ENCODE measurements at regions not wholly inside any gene's neighbourhood (a gene's known extent, or its start where the extent isn't known, plus 50 kb on each side); places are given as distances from the start of the nearest gene placed in this dataset.

DNA sequence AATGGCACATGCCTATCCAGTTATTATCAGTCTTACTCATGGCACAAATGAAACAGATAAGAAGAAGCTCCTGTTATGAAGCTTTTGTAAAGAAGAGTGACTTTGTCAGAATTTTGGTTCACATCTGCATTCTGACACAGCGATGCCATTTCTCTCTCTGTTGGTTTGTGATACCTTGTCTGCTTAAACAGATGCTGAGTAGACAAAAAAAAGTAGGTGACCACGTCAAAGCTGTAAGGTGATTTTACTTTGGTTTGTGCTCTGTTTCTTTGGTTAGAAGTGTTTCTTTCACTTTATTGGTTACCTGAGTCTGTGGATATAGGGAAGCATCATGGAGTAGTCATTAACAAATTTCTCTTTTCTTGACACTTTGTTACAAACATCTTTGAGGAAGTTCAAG lies 422.3 kb upstream of the ADAMTSL1 start:
- TF ChIP-seq, protein P1, sequence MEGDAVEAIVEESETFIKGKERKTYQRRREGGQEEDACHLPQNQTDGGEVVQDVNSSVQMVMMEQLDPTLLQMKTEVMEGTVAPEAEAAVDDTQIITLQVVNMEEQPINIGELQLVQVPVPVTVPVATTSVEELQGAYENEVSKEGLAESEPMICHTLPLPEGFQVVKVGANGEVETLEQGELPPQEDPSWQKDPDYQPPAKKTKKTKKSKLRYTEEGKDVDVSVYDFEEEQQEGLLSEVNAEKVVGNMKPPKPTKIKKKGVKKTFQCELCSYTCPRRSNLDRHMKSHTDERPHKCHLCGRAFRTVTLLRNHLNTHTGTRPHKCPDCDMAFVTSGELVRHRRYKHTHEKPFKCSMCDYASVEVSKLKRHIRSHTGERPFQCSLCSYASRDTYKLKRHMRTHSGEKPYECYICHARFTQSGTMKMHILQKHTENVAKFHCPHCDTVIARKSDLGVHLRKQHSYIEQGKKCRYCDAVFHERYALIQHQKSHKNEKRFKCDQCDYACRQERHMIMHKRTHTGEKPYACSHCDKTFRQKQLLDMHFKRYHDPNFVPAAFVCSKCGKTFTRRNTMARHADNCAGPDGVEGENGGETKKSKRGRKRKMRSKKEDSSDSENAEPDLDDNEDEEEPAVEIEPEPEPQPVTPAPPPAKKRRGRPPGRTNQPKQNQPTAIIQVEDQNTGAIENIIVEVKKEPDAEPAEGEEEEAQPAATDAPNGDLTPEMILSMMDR (conservative IDR thresholded peaks at IDR 0.05; ENCODE audit: low read depth, low read length): no peak
- no peak overlapping the region for H3K4me3 ChIP-seq (ENCODE audit: low read depth, low read length)
- no peak for DNase-seq (ENCODE audit: low read depth)

DNA sequence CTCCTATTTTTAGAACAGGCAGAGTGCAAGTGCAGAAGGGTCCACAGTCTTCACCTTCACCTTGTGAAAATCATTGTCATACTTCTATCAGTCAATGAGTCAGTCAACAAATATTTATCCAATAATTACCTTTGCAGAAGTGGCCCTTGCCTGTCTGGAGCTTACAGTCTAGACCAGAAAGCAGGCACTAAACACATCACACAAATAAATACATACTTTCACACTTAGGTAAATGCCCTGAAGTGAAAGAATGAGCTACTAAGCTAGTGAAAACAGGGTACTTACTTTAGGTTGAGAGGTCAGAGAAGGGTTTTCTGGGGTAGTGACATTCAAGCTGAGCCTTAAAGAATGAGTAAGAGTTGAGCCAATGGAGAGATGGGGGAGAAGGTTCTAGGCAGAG lies 421.9 kb upstream of the ADAMTSL1 start:
- no peak overlapping the region for H3K4me3 ChIP-seq (ENCODE audit: low read depth, low read length)
- TF ChIP-seq, protein P1 (conservative IDR thresholded peaks at IDR 0.05; ENCODE audit: low read depth, low read length): no peak
- no peak for DNase-seq (ENCODE audit: low read depth)

DNA sequence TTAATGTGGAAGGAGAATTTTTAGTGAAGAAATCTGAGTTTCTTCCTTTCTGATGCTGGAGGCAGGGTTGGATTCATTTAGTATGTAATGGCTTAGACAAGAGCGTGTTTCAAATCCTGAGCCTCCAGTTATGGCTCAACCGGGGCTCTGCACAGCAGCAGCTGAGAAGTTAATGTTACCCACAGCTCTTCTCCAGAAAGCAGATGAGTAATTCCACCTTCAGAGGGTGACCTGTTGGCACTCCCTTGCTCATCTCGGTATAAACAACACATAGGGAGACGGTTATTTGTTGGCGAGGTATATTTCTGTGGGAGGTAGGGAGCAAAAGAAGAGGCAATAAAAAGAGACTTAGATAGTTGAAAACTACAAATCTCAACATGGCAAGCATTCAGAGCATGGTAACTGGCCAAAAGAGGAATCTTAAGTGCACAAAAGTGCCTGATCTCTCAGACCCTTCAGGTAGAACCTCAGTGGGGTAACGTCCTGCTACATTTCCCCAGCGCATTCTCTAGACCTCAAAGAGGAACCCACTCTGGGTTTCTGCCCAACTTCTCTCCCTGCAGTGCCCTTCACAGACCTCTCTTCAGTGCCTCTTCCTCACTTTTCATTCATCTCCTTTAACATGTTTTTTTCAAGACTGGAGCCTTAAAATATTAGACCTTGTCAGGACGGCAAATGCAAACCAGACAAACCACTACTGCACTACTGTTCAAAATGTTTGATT lies 417.5 kb upstream of the ADAMTSL1 start:
- TF ChIP-seq, protein P1 (conservative IDR thresholded peaks at IDR 0.05; ENCODE audit: low read depth, low read length): no peak
- no peak for DNase-seq (ENCODE audit: low read depth)
- H3K4me3 ChIP-seq (ENCODE audit: low read depth, low read length): no peak overlapping the region

DNA sequence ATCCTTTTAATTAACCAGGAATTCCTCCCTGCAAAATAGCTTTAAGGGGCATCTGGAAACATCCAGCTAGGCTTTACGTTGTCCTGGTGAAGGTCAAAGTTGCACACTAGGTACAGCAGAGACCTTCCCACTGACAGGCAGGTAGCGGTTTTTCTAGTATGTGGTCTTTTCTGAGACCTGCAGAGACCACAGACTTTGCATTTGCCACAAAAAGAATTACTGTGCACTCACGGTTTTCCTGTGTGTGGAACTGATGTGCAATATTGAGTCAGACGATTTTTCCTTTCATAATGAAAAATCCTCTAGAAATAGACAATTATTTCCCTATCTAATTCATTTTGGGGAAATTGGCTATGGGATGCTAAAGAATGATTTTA lies 417.0 kb upstream of the ADAMTSL1 start:
- DNase-seq (ENCODE audit: low read depth): no peak
- no peak overlapping the region for H3K4me3 ChIP-seq (ENCODE audit: low read depth, low read length)
- TF ChIP-seq, protein P1 (conservative IDR thresholded peaks at IDR 0.05; ENCODE audit: low read depth, low read length): no peak

DNA sequence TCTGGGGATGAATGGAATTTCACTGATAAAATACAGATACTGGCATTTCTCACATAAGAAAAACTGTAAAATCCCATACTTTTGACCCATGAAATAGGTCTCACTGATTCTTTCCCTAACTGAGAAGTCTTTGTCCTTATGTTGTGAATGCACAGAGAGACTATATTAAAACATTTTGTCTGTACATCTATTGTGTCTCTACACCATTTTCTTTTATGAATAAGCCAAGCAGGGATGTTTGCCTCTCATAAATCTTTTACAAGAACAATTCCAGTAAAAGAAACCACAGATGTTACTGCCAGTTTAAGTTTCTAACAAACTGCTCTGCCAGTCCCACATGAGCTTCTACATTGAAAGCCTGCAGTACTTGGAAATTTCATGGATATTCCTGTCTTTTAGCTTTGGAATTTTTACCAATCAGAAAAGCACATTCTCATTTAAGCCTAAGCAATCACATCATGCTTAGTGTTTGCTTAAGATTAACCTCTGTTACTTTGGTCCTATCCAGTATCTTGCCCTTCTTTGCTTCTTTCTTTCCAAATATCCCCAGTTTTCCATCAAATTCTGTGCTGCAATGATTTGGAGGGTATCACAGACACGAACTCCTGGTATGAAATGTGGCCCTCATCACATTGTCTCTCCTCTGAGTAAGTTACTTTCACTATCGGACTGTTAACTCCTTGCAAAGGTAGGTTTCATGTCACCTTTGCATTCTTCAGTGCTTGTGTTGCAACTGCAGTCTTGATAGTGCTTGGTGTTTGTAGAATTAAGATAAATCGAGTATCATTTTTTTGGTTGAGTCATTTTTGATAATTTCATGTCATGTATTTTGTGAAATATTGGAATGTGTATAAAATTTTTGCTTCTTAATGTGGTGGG lies 415.1 kb upstream of the ADAMTSL1 start:
- H3K4me3 ChIP-seq (ENCODE audit: low read depth, low read length): no peak overlapping the region
- TF ChIP-seq, protein P1 (conservative IDR thresholded peaks at IDR 0.05; ENCODE audit: low read depth, low read length): no peak
- no peak for DNase-seq (ENCODE audit: low read depth)

DNA sequence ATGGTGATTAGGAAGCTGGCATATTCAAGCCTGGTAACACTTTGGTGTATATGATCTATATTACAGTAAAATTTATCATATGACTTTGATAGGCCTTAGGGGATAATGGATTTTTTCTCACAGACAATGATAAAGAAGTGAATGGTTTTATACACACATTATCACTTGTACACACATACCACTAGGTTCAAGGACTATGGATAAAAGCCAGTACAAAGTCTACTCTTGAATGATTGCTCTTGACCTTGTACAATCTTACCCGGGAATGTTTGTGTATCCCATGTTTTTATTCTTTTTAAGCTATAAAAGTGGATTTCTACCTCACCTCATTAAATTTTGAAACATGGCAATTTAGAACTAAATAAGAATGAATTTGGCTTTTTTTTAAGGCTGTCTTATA lies 414.5 kb upstream of the ADAMTSL1 start:
- TF ChIP-seq, protein P1 (conservative IDR thresholded peaks at IDR 0.05; ENCODE audit: low read depth, low read length): no peak
- H3K4me3 ChIP-seq (ENCODE audit: low read depth, low read length): no peak overlapping the region
- no peak for DNase-seq (ENCODE audit: low read depth)

All from choroid plexus epithelial cell (primary cell).